ENCODE measurements at regions not wholly inside any gene's neighbourhood (a gene's known extent, or its start where the extent isn't known, plus 50 kb on each side); places are given as distances from the start of the nearest gene placed in this dataset.
"Not testable (repeated sequence)": the region's sequence is repeated elsewhere in the genome, so short reads cannot be mapped to it uniquely, and the experiment has no call there.

DNA sequence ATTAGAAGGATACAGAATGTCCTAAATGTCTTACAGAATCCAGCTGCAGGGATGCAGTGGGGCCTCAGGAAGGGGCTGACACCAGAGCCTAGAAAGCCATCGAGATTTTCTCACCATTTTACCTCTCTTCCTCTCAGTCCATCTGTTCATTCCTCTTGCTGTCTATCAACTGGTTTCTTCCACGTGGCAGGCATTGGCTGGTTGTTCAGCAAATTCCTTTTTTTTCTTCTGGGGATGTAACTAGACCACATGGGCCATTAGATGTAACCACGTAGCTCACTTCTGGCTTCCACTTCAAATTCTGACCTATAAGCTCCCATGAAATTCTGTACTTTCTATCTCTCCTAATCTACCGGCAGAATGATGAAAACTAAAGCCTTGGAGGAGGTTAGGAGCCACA is 93.6 kb upstream of the MTAP start:
- no peak for DNase-seq

DNA sequence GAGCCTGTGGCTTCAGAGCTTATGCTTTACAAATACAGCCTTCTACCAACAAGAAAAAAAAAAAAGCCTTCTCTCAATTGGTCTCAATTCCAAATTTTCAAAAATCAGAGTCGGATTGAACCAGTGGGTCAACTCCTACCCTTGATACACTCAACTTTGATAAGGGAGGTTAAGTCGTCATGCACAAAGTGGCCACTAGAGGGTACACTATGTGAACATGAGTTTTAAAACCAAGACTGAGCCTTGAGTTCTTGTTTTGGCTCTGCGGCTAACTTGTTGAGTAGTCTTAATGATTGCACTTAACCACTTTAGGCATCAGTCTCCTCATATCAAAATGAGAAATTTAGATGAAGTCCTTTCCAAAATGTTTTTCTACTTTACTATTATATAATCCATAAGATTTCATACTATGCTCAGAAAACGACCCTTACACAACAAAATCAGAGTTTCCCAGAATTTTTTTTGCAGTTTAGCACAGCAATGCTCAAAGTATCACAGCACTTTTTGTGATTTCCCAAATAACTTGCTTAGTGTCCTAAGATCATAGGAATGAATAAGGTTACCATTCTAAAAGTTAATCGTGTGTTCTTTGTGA is 92.9 kb upstream of the MTAP start:
- DNase-seq: peak; percentile 21

DNA sequence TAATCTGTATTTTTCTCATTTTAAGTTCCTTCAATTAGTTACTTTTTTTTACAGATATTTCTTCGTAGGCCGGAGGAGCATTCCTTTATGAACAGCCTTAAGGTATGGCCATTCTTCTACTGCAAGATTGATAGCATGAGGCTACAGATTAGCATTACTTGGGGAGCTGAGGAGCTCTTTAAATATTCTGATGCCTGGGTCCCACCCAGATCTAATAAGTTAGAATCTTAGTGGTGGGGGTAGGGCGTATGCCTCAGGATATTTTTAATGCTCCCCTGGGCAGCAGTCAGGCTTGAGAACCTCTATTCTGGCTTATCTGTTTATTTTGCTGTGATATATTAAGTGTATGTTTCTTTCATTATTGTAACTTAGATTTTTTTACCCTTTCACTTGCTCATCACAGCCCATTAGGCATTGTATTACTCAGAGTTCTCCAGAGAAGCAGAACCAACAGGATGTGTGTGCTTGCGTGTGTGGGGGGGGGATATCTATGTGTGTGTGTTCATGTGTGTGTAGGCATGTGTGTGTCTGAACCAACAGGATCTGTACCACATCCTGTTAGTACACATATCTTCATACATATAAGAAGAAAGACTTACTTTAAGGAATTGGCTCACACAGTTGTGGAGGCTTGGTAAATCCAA is 91.8 kb upstream of the MTAP start:
- DNase-seq: no peak

DNA sequence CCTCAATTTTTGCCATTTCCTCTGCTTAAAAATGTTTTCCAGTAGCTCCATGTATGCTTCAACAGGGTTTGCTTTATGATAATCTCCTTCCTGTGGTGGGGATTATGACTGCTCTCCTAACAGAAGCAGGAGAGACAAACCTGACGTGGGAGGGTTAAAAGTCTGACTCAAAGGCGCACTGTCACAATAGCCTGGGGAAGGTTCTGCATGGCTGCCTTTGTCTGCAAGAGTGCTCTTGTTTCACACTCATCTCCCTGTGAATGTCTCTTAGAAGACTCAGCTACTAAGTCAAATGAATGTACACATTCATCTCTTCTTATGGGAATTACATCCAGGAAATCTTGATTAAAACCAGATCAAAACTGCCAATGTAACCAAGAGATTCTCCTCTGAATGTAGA is 90.9 kb upstream of the MTAP start:
- DNase-seq: no peak

DNA sequence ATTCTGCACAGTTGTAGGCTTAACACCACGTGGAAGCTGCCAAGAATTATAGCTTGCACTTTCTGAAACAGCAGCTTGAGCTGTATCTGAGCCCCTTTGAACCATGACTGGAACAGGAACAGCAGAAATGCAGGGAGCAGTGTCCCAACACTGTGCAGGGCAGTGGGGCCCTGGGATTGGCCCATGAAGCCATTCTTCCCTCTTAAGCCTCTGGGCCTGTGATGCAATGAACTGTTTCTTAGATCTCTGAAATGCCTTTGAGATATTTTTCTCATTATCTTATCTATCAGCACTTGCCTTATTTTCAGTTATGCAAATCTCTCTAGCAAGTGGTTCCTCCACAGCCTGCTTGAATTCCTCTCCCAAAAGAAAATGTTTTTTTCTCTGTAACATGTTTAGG is 87.0 kb upstream of the MTAP start:
- DNase-seq: no peak

DNA sequence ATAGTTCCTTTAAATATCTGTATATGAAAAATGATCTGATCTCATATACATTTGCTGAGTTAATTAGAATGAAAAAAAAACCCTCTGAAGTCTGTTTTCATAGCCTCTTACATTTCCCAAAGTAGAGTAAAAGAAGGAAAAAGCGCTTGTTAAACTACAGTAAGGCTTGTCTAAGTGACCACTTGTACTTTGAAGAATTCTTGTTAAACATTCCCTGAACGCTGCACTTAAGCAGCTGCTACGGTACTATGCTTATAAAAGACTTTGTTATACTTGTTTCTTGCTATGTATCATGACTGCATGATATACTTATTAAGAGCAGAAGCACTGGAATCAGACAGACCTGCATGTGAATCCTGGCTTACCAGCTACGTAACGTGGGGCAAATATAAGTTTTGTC is 81.7 kb upstream of the MTAP start:
- DNase-seq: no peak

DNA sequence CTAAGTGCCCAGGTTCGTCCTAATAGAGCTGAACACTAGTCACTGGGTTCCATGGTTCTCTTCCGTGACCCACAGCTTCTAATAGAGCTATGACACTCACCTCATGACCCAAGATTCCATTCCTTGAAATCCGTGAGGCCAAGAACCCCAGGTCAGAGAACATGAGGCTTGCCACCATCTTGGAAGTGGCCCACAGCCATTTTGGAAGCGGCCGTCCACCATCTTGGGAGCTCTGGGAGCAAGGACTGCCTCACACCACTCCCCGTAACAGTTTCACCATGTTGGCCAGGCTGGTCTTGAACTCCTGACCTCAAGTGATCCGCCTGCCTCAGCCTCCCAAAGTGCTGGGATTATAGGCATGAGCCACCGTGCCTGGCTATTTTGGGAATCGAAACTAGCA is 75.0 kb upstream of the MTAP start:
- DNase-seq: not testable (repeated sequence)

DNA sequence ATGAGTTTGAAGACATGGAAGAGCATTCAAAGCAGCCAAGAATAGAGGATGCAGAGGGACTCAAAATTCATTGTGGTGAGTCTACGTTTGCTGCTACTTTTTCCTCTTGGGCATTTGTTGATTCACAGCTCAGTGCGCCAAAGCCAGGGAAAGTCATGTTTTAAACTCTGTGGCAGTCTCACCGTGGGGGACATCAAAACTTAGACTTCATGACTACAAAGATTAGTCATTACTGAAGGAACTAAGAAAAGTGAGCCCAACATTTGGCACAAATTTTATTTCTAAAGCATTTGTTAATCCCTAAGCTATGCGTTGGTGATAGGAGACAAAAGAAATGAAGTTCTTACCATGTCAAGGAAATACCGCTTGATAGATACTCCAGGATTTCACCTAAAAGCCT is 73.7 kb upstream of the MTAP start:
- DNase-seq: no peak

DNA sequence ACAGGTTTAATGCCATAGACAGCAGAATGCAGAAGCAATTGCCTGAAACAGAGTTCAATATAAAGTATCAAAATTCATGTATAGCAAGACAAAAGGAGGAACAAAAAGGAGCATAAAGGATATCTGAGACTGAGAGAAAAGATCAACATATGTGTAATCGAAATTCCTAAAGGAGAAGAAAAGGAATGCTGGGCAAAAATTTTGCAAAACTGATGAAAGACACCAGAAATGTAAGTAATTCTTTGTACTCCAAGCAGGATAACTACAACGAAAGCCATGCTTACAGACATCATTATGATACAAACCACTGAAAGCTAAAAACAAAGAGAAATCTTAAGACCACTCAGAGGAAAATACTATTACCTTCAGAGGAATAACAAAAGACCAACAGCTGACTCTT is 72.8 kb upstream of the MTAP start:
- no peak for DNase-seq

DNA sequence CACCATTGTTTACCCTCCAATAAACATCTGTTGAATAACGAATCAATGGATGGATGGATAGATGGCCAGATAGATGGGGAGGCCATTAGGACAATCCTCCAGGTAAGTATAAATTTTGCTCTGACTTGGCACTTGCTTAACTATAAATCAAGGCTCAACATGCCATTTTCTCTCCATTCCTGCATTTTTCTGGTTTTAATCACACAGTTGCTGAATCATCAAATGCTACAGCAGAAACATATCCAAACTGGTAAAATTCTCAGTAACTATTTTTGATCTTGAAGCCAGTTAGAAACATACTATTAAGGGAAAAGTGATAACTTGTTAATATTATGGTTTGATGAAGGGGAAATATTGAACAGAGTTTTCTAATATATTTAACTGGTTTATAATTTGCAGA is 71.5 kb upstream of the MTAP start:
- DNase-seq: no peak

DNA sequence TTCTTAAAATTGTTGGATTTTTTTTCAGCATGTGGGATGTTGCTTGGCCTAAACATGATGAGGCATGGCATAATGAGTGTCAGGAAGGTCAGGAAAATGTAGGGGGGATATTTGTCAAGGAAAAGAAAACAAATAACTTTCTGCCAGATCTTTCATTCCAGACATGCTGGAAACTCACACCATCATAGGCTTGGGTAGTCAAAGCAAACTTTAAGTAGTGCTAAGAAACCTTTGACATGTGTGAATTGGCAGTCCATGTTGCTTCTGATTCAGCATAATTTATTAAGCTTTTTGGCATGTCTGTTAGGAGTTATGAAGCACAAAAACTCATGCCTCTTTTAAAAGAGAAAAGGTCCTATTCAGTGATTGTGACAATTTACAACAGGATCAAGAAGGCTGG is 61.3 kb upstream of the MTAP start:
- no peak for DNase-seq

DNA sequence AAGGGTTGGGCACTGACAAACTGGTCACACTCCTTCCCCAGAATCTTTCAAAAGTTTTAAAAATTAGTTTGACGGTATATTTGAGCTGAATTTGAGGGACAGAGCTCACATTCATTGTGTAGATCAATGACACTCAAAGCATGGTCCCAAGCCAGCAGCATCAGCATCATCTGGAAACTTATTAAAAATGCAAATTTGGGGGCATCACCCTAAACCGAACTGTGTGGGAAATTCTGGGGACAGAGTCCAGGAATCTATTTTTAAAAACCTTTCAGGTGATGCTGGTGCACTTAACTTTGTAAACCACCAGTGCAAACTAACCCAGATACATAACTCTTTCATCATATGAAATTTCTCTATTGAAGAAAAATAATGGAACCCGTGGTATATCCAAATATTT is 58.1 kb upstream of the MTAP start:
- DNase-seq: no peak

DNA sequence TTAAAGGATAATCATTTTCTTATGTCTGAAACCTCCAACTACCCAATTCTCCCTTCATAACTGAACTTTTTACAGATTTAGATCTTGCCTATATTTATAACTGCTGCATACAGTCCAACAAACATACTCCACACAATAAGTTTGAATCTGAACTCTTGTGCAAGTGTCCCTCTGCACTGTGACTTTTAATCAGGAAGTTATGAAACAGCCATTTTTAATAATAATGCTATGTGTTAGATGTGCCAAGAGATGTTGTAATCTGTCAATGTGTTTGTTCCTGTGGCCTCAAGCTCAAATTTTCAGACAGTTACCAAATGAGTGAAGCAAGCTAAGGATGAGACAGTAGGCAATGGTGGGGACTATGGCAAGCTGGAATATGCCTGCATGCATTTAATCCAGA is 57.6 kb upstream of the MTAP start:
- DNase-seq: no peak

DNA sequence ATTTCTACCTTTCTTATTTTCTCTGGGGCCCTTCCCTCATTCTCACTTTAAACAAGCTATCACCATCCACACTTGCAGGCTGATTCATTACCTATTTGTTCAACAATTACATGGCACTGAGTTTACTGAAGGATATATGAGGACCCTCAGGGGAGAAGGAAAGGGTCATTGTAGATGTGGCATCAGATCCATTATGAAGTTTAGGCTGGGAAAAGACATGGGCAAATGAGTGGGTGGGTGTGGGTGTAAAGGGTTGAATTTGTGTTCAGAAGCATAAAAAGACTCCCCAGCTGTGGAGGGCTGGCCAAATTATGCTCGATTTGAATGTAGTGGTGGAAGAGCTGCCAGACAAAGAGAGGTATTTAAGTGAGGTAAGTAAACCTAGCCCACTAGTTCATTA is 55.9 kb upstream of the MTAP start:
- DNase-seq: no peak

DNA sequence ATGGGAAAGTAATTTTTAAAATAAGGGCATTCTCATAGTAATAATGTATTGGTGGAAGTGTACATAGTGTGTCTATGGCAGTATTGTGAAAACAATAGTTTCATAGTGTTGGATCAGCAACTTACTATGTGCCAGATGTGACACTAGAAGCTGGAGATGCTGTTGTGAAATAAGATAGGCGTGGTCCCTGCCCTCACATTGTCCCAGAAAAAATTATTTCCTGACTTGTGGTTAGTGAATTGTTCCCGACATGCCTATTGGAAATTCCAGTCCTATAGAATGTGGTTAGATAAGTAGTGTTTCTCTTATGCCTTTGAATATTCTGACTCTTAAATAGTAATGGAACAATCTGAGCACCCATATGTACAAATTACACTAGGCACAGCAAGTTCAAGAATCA is 55.3 kb upstream of the MTAP start:
- no peak for DNase-seq

DNA sequence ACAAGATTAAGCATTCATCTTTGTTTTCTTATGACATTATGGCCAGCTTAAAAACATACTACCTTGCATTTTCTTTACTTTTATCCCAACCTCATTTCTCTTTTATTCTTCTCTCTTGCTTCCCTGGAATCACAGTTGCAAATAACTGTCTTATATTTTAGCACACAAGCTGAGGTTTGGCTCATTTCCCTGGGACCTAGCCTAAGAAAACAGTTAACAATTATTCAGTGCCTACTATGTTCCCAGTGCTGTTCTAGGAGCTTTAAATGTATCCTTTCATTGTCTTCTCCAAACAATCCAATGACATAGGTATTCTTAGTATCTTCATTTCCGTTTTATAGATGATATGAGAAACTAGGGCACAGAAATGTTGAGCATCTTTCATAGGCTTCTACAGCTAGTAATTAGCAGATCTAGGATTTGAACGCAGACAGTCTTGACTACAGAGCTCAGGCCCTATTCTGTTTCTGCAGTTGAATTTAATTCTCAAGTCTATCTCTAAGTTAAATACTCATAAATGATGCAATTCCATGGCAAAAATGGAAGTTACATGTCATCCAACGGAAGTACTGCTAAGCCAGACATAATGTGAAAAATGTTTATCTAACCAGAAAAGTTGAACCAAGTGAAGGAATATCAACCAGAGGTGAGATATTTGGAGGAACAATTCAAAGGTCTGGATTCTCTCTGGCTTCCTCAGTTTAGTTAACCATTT is 52.3 kb upstream of the MTAP start:
- no peak for DNase-seq

DNA sequence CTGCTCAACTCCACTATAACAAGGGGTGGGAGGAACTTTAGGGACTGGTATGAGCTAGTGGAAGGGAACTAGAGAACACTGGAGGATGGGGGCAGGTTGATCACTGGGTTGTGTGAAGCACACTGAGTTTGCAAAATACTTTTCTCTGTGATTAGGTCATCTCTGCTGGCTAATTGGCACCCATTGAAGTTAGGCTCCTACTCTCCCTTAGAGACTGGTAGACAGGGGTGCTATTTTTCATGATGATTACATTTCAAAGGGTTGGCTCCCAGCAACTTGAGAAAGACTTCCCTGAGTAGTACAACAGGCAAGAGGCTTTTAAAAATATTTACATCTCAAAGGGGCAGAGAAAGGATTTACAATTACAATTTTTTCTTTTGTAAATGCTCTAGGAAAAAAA is 50.4 kb upstream of the MTAP start:
- no peak for DNase-seq
